ENCODE measurements at regions not wholly inside any gene's neighbourhood (a gene's known extent, or its start where the extent isn't known, plus 50 kb on each side); places are given as distances from the start of the nearest gene placed in this dataset.

GRCh38 chr2:210901326-210901725 lies 344.9 kb downstream of the CPS1 start:
- TF ChIP-seq EZH2 (IDR thresholded peaks at IDR 0.05) (no peak), POLR2AphosphoS5 (IDR thresholded peaks at IDR 0.05; ENCODE audit: borderline replicate concordance, low read depth, low read length) (no peak), FOXP2 (optimal IDR thresholded peaks at IDR 0.05; ENCODE audit: control extremely low read depth, extremely low read length, insufficient read depth) (no peak)
